Ectodermal cell (in vitro differentiated cells): ENCODE measurements at regions not wholly inside any gene's neighbourhood (a gene's known extent, or its start where the extent isn't known, plus 50 kb on each side); places are given as distances from the start of the nearest gene placed in this dataset.
"Not testable (repeated sequence)": the region's sequence is repeated elsewhere in the genome, so short reads cannot be mapped to it uniquely, and the experiment has no call there.

ENCODE experiments used
- H3K27ac ChIP-seq: 2 replicates; pipeline ENCODE4 v1.7.0; 2013; ENCODE audit warnings: mild to moderate bottlenecking, low read depth, low read length; ENCODE audit not compliant: insufficient read depth, poor library complexity, severe bottlenecking
- H3K27me3 ChIP-seq: 2 replicates; pipeline ENCODE4 v1.7.0; 2013; ENCODE audit warnings: mild to moderate bottlenecking, low read length; ENCODE audit not compliant: insufficient read depth, control insufficient read depth, poor library complexity, severe bottlenecking
- H3K36me3 ChIP-seq: one replicate; pipeline ENCODE4 v1.7.0; 2013; ENCODE audit warnings: low read length; ENCODE audit not compliant: control insufficient read depth, insufficient read depth
- H3K4me1 ChIP-seq: one replicate; pipeline ENCODE4 v1.7.0; 2013; ENCODE audit warnings: low read length; ENCODE audit not compliant: control insufficient read depth, insufficient read depth
- H3K4me3 ChIP-seq: 2 replicates; pipeline ENCODE4 v1.7.0; 2013; ENCODE audit warnings: low read depth, low read length, control low read depth; ENCODE audit not compliant: insufficient read depth
- H3K9me3 ChIP-seq: 2 replicates; pipeline ENCODE4 v1.7.0; 2013; ENCODE audit warnings: mild to moderate bottlenecking, low read length, moderate library complexity; ENCODE audit not compliant: control insufficient read depth
- WGBS, 2 experiments: methylation state at CpG; one replicate each; pipeline ENCODE4 v1.1.7; 2013; ENCODE audit warnings: missing lambda C conversion rate in 2 of 2; 5-methylcytosine and 5-hydroxymethylcytosine counted together

DNA sequence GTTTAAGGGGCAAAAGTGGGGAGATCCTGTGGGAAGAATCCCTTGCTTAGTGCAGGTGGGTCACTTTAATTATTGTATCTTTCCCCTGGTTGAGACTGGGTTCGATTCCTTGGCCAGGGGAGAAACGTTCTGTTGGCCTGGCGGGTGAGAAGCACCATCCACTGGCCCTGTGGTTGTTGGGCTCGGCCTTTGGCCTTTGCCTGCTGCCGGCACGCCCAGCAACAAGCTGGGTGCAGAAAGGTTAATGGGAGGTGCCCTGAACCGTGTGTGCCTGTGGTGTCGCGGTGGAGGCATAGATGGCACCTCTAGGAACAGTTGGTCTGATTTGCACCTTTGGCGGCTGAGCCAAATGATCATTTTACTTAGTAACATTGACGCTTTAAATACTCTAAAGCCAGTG is 363.6 kb upstream of the CNTNAP2 start:
- Histone ChIP-seq H3K4me1 (no peaks in the 10 kb centered on the region), H3K27ac (no peak overlapping the region), H3K4me3 (no peak overlapping the region), H3K36me3 (no peaks in the 10 kb centered on the region), H3K9me3 (no peaks in the 10 kb centered on the region), H3K27me3 (no peaks in the 10 kb centered on the region)
- WGBS, 2 experiments = 94 to 97% methylated on average over 11 of the region's 11 CpGs

DNA sequence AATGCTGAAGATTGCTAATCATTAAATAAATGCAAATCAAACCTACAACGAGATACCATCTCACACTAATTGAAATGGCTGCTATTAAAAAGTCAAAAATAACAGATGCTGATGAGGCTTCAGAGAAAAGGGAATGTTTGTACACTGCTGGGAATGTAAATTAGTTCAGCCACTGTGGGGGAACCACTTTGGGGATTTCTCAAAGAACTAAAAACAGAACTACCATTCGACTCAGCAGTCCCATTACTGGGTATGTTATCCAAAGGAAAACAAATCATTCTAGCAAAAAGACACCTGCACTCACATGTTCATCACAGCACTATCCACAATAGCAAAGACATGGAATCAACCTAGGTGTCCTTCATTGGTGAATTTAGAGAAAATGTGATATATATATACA is 379.0 kb upstream of the CNTNAP2 start:
- 88 to 92% methylated on average over 1 to 2 of the region's 2 CpGs for WGBS, 2 experiments
- H3K9me3 ChIP-seq = no peaks in the 10 kb centered on the region
- no peak overlapping the region for H3K27ac ChIP-seq
- no peaks in the 10 kb centered on the region for H3K27me3 ChIP-seq
- H3K4me1 ChIP-seq = no peaks in the 10 kb centered on the region
- no peak overlapping the region for H3K4me3 ChIP-seq
- no peaks in the 10 kb centered on the region for H3K36me3 ChIP-seq

DNA sequence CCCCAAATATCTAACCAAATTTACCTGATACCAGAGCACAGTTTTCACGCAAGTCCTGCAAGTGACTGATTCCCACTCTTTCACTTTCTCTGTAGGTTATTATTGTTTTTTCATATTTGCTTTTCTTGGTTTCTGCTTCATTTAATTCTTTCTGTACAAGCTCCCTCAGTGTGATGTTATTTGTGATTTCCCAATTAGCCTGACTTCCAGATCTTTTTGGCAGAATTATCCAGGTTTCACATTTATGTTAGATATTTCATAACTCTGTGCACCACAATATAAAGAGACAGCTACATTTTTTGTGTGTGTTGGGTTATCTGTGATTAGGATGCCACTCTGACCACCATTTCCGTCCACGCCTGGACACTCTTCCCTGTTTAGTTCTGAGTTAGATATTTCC is 381.5 kb upstream of the CNTNAP2 start:
- Histone ChIP-seq H3K36me3 (no peaks in the 10 kb centered on the region), H3K4me1 (no peaks in the 10 kb centered on the region), H3K9me3 (no peaks in the 10 kb centered on the region), H3K27ac (no peak overlapping the region), H3K4me3 (no peak overlapping the region), H3K27me3 (no peaks in the 10 kb centered on the region)
- WGBS, 2 experiments = 99 to 100% methylated on average over 2 to 3 of the region's 3 CpGs

DNA sequence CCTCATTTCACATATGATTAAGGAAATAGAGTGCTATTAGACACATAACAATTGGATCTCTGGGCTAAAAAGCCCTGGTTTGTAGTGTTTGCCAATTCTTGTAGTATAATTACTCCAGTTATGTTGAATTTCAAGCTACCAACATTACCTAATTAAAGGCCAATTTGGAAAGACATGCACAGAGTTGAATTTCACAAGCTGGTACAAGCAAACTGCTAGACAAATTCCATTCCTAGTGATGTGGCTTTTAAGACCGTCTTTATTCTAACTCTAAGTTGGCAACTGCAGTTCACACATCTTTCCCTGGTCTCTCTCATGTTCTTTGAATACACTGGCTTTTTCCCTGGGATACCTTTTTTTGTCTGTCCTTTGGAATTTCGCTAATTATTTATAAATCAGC is 384.1 kb upstream of the CNTNAP2 start:
- Histone ChIP-seq H3K4me1 (no peaks in the 10 kb centered on the region), H3K27ac (no peak overlapping the region), H3K27me3 (no peaks in the 10 kb centered on the region), H3K36me3 (no peaks in the 10 kb centered on the region), H3K4me3 (no peak overlapping the region), H3K9me3 (no peaks in the 10 kb centered on the region)
- 63 to 64% methylated on average over 2 of the region's 2 CpGs for WGBS, 2 experiments

DNA sequence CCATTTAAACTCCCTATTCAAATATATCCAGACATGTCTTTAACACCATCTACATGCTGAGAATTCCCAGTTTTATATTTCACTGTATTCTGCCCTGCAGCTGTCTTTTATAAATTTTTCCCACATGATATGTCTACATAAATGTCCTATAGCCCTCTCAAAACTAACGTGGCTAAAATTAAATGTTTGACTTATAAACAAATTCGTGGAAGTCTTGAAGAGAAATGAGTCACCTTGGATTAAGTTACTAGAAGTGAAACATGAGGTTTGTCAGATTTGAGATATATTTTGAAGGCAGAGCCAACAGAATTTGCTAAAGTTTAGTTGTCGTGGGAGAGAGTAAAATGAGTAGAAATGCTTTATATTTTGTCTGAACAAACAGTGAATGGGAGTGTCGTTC is 386.9 kb upstream of the CNTNAP2 start:
- Histone ChIP-seq H3K36me3 (no peaks in the 10 kb centered on the region), H3K9me3 (no peaks in the 10 kb centered on the region), H3K4me1 (no peaks in the 10 kb centered on the region), H3K27me3 (no peaks in the 10 kb centered on the region), H3K4me3 (no peak overlapping the region), H3K27ac (no peak overlapping the region)
- WGBS, 2 experiments = 95 to 97% methylated on average over 4 of the region's 4 CpGs

DNA sequence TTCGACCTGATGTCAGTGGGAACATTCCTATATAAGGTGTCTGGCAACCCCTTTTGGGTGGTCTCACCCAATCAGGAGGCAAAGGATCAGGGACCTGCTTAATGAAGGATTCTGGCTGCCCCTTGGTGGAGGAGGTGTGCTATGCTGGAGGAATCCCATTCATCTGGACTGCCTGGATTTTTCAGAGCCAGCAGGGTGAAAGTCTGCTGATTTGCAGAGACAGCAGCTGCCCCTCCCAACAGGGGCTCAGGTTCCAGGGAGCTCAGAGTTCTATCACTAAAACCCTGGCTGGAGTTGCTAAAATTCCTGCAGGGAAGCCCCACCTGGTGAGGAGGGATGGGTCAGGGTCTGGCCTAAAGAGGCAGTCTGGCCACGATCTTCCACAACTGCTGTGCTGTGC is 398.5 kb upstream of the CNTNAP2 start:
- H3K4me3 ChIP-seq = no peak overlapping the region
- no peaks in the 10 kb centered on the region for H3K4me1 ChIP-seq
- H3K9me3 ChIP-seq = no peaks in the 10 kb centered on the region
- H3K27me3 ChIP-seq = no peaks in the 10 kb centered on the region
- 69 to 76% methylated on average over 2 of the region's 2 CpGs for WGBS, 2 experiments
- no peaks in the 10 kb centered on the region for H3K36me3 ChIP-seq
- H3K27ac ChIP-seq = no peak overlapping the region

DNA sequence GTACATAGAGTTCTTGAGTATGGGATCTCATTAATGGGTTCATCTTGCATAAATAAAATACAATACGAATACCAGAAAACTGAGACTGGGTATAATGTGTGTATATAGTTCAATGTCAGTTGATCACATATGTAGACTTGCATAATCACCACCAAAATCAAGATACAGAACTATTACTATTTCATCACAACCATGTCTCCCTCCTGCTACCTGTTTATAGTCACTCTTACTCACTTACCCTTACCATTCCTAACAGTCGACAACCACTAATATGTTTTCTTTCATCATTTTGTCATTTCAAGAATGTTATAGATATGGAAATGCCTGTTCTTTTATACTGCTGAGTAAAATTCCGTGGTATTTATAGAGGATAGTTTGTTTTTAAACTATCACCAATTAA is 416.1 kb upstream of the CNTNAP2 start:
- no peaks in the 10 kb centered on the region for H3K27me3 ChIP-seq
- no peaks in the 10 kb centered on the region for H3K36me3 ChIP-seq
- 57 to 60% methylated on average over 1 of the region's 3 CpGs for WGBS, 2 experiments
- no peaks in the 10 kb centered on the region for H3K9me3 ChIP-seq
- H3K27ac ChIP-seq = no peak overlapping the region
- no peaks in the 10 kb centered on the region for H3K4me1 ChIP-seq
- no peak overlapping the region for H3K4me3 ChIP-seq

DNA sequence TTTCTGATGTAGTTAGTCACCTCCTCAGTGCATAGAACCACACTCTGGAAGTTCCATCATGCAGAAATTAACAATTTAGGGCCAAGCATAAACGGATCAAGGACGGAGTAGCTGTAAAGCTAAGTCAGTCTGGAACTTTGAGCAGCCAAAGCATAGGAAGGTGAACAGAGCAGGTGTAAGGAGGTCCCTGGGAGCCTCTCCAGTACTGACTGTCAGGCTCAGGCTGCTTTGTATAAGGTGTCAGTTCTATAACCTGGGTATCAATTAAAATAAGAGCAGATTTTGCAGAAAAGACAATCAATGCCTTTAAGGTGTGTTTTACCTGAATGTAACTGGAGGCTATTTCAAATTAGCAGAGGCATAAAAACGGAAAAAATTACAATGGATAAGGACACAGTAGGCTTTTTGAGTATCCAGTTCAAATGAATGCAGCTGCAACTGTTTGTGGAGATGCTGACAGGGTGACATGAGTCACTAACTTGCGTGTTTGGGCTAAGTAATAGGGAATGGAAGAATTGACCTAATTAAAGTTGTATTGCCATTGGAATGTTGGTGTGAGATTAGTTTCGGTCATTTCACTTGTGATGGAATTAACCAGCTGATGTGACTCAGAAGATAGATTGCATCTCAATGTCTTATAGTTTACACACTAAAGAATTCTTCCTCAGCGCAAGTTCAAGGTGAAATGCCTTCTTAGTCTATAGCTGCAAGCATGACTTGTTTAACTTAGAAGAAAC is 417.9 kb upstream of the CNTNAP2 start:
- Histone ChIP-seq H3K9me3 (no peaks in the 10 kb centered on the region), H3K4me1 (no peaks in the 10 kb centered on the region), H3K4me3 (no peak overlapping the region), H3K27ac (no peak overlapping the region), H3K27me3 (no peaks in the 10 kb centered on the region), H3K36me3 (no peaks in the 10 kb centered on the region)
- 88 to 92% methylated on average over 6 of the region's 6 CpGs for WGBS, 2 experiments

DNA sequence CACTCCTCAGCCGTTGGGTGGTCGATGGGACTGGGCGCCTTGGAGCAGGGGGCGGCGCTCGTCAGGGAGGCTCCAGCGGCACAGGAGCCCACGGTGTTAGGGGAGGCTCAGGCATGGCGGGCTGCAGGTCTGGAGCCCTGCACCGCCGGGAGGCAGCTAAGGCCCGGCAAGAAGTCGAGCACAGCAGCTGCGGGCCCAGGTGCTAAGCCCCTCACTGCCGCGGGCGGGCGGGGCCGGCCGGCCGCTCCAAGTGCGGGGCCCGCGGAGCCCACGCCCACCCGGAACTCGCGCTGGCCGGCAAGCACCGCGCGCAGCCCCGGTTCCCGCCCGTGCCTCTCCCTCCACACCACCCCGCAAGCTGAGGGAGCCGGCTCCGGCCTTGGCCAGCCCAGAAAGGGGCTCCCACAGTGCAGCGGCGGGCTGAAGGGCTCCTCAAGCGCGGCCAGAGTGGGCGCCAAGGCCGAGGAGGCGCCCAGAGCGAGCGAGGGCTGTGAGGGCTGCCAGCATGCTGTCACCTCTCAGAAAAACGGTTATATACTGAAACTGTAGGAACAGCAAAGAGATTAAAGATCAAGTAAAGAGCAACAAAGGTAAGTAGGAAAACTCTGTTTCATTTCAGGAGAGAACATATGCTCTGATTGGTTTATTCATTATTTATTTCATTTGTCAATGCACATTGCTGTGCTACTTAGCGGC is 419.0 kb upstream of the CNTNAP2 start:
- not testable (repeated sequence) for H3K9me3 ChIP-seq, H3K4me3 ChIP-seq, H3K27me3 ChIP-seq, H3K36me3 ChIP-seq, H3K4me1 ChIP-seq, H3K27ac ChIP-seq
- 95 to 98% methylated on average over 48 to 49 of the region's 49 CpGs for WGBS, 2 experiments

DNA sequence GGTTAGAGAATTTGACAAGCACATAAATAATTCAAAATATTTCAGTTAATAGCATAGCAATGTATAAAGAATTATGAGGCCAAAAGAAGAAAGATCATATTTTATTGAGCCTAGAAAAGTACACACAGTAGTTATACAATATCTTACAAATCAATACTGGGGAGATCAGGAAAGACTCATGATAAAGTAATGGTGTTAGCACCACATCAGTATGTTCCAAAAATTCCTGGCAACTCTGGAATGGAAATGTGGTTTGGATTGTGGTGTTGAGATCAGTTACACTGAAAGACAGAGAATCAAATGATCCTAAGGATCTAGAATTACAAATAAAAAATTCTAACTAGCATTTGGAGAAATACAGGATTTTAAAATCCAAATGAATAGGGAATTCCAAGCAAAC is 420.5 kb upstream of the CNTNAP2 start:
- Histone ChIP-seq H3K4me3 (no peak overlapping the region), H3K9me3 (no peaks in the 10 kb centered on the region), H3K4me1 (no peaks in the 10 kb centered on the region), H3K36me3 (no peaks in the 10 kb centered on the region), H3K27ac (no peak overlapping the region), H3K27me3 (no peaks in the 10 kb centered on the region)
